Liver (tissue), 8 donors: ENCODE measurements at regions not wholly inside any gene's neighbourhood (a gene's known extent, or its start where the extent isn't known, plus 50 kb on each side); places are given as distances from the start of the nearest gene placed in this dataset.

Source experiments
- DNase-seq: peaks from one replicate; pipeline ENCODE4 v3.0.0-alpha.2; 2017; ENCODE audit warnings: low spot score
- H3K27ac ChIP-seq, 2 donors: one replicate each; pipeline ENCODE4 v1.7.0; 2013; ENCODE audit warnings: inconsistent platforms in 2 of 2, low read length in 2 of 2, control low read depth in 1 of 2, low read depth in 1 of 2, mild to moderate bottlenecking in 1 of 2
- H3K27me3 ChIP-seq, 4 donors: one replicate each; pipeline versions ENCODE4 v1.6.1 to v1.7.0; 2013; ENCODE audit warnings: low read length in 3 of 4, inconsistent platforms in 1 of 4, mild to moderate bottlenecking in 1 of 4, moderate library complexity in 1 of 4; ENCODE audit not compliant: control insufficient read depth in 4 of 4, insufficient read depth in 4 of 4
- H3K36me3 ChIP-seq, 4 donors: one replicate each; pipeline versions ENCODE4 v1.6.1 to v1.7.0; 2013; ENCODE audit warnings: low read length in 3 of 4, mild to moderate bottlenecking in 3 of 4, low read depth in 1 of 4, moderate library complexity in 1 of 4; ENCODE audit not compliant: control insufficient read depth in 4 of 4, insufficient read depth in 3 of 4
- H3K4me1 ChIP-seq, 4 donors: one replicate each; pipeline versions ENCODE4 v1.6.1 to v1.7.0; 2013; ENCODE audit warnings: low read length in 3 of 4, mild to moderate bottlenecking in 3 of 4, moderate library complexity in 1 of 4; ENCODE audit not compliant: control insufficient read depth in 4 of 4, insufficient read depth in 4 of 4
- H3K4me3 ChIP-seq, 3 donors: one replicate each; pipeline versions ENCODE4 v1.6.1 to v1.7.0; 2013; ENCODE audit warnings: low read length in 3 of 3, control low read depth in 1 of 3, low read depth in 1 of 3, mild to moderate bottlenecking in 1 of 3
- H3K9ac ChIP-seq, 2 donors: one replicate each; pipeline ENCODE4 v1.7.0; 2013; ENCODE audit warnings: low read length in 2 of 2, mild to moderate bottlenecking in 2 of 2, moderate library complexity in 2 of 2, control low read depth in 1 of 2, low read depth in 1 of 2
- H3K9me3 ChIP-seq, 4 donors: one replicate each; pipeline versions ENCODE4 v1.6.1 to v1.7.0; 2013; ENCODE audit warnings: low read length in 3 of 4; ENCODE audit not compliant: control insufficient read depth in 4 of 4
- EGR1 ChIP-seq, 2 donors: IDR thresholded peaks; 2 replicates each; pipeline ENCODE4 v1.6.1; 2016 to 2018; ENCODE audit warnings: antibody characterized with exemption in 2 of 2, low read depth in 2 of 2
- FOXA1 ChIP-seq: IDR thresholded peaks from 2 replicates; pipeline ENCODE4 v1.6.1; 2016; ENCODE audit warnings: antibody characterized with exemption
- FOXA2 ChIP-seq: IDR thresholded peaks from 2 replicates; pipeline ENCODE4 v1.6.1; 2016; ENCODE audit warnings: antibody characterized with exemption
- GABPA ChIP-seq, 2 donors: IDR thresholded peaks in 1 of 2; conservative IDR thresholded peaks in 1 of 2; 2 replicates each; pipeline ENCODE4 v1.6.1; 2016; ENCODE audit warnings: antibody characterized with exemption in 2 of 2, mild to moderate bottlenecking in 1 of 2, moderate library complexity in 1 of 2
- HNF4G ChIP-seq: IDR thresholded peaks from 2 replicates; pipeline ENCODE4 v1.6.1; 2016; ENCODE audit warnings: antibody characterized with exemption
- NR2F2 ChIP-seq: IDR thresholded peaks from 2 replicates; pipeline ENCODE4 v1.6.1; 2016; ENCODE audit warnings: antibody characterized with exemption
- RAD21 ChIP-seq, 2 donors: IDR thresholded peaks; 2 replicates each; pipeline ENCODE4 v1.6.1; 2016; ENCODE audit warnings: antibody characterized with exemption in 2 of 2, mild to moderate bottlenecking in 2 of 2
- RXRA ChIP-seq, 2 donors: IDR thresholded peaks; 2 replicates each; pipeline ENCODE4 v1.6.1; 2017 to 2018; ENCODE audit warnings: antibody characterized with exemption in 2 of 2, mild to moderate bottlenecking in 1 of 2
- TAF1 ChIP-seq: conservative IDR thresholded peaks from 2 replicates; pipeline ENCODE4 v1.6.1; 2016; ENCODE audit warnings: antibody characterized with exemption, mild to moderate bottlenecking
- YY1 ChIP-seq: IDR thresholded peaks from 2 replicates; pipeline ENCODE4 v1.6.1; 2016; ENCODE audit warnings: antibody characterized with exemption, mild to moderate bottlenecking
- WGBS: extraction: QIAGEN DNeasy Blood & Tissue Kit; methylation state at CpG from one replicate; pipeline ENCODE4 v1.1.7; 2013; 5-methylcytosine and 5-hydroxymethylcytosine counted together
- TF ChIP-seq, protein P1 (sequence below): IDR thresholded peaks from 2 replicates; pipeline ENCODE4 v1.6.1; 2016; ENCODE audit warnings: antibody characterized with exemption
- TF ChIP-seq, protein P2 (sequence below): fragments of 150-350 bp; IDR thresholded peaks from 2 replicates; pipeline ENCODE4 v1.5.1; 2017; ENCODE audit warnings: improper control_type of control experiment, low read depth, low read length; ENCODE audit not compliant: missing input control
- TF ChIP-seq, protein P3 (sequence below): IDR thresholded peaks from 2 replicates; pipeline ENCODE4 v1.6.1; 2016; ENCODE audit warnings: antibody characterized with exemption
- donor health status: healthy.
- donor health status: healthy.
- donor health status: healthy.
- donor health status: healthy.
- donor health status: healthy.

DNA sequence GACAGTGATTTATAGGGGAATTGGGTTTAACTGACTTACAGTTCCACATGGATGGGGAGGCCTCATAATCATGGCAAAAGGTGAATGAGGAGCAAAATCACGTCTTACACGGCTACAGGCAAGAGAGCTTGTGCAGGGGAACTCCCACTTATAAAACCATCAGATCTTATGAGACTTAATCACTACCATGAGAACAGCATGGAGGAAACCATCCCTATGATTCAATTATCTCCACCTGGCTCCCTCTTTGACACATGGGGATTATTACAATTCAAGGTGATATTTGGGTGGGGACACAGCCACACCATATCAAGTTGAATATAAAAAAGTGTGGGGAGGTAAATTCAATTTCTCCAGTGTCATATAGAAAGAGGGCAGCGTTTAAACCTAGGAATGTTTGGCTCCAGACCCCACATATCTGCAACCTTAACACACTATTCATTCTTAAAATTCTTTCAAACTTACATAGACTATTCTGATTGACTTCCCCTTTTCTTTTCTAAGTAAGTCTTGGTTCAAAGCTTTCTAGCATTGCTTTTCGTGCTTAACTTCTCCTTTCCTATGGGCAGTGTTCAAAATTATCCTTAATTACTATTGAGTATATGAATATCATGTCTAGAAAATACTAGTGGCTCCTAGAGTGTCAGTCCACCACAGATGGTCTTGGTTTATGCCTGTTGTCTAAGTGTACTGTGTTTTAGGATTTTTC, 446.7 kb upstream of the GBE1 start:
- no peaks in the 10 kb centered on the region for H3K4me1 ChIP-seq
- H3K27me3 ChIP-seq = no peaks in the 10 kb centered on the region
- H3K27ac ChIP-seq = no peak overlapping the region
- 42% methylated on average over 4 of the region's 4 CpGs for WGBS
- no peaks in the 10 kb centered on the region for H3K36me3 ChIP-seq
- peaks cover 0 to 4% (median 0%) of the 10 kb centered on the region in 4 donors for H3K9me3 ChIP-seq
- H3K9ac ChIP-seq = no peak overlapping the region
- no peak for DNase-seq
- no peak overlapping the region for H3K4me3 ChIP-seq
- TF ChIP-seq HNF4G = no peak
- TF ChIP-seq GABPA (IDR thresholded peaks at IDR 0.05 in 1 of 2, conservative IDR thresholded peaks at IDR 0.05 in 1 of 2) = no peak
- no peak for TF ChIP-seq EGR1 (IDR thresholded peaks at IDR 0.05; ENCODE audit: low read depth in 2 of 2)

DNA sequence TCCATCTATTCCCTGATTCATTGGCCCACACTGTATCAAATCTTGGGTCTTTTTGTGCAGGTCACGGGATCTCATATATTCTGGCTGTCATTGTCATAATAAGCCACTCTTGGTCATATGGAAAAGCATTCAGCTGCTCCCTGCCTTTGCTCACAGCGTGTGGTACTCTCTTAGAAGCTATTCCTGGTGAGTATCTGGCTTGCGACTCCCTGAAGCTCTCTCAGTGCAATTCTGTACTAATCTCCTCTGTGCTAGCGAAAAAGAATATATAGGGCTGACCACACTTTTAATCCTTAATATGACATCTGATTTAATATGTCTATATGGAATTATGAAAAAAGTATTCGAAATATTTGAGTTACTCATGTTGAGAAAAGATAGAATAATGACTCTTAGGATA, 440.8 kb upstream of the GBE1 start:
- H3K27ac ChIP-seq = no peak overlapping the region
- H3K9ac ChIP-seq = no peak overlapping the region
- no peaks in the 10 kb centered on the region for H3K9me3 ChIP-seq
- no peaks in the 10 kb centered on the region for H3K4me1 ChIP-seq
- no peaks in the 10 kb centered on the region for H3K36me3 ChIP-seq
- 73% methylated on average over 5 of the region's 5 CpGs for WGBS
- no peaks in the 10 kb centered on the region for H3K27me3 ChIP-seq
- DNase-seq = no peak
- TF ChIP-seq FOXA2 = no peak
- TF ChIP-seq, protein P1, sequence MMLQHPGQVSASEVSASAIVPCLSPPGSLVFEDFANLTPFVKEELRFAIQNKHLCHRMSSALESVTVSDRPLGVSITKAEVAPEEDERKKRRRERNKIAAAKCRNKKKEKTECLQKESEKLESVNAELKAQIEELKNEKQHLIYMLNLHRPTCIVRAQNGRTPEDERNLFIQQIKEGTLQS = no peak
- TF ChIP-seq, protein P2, sequence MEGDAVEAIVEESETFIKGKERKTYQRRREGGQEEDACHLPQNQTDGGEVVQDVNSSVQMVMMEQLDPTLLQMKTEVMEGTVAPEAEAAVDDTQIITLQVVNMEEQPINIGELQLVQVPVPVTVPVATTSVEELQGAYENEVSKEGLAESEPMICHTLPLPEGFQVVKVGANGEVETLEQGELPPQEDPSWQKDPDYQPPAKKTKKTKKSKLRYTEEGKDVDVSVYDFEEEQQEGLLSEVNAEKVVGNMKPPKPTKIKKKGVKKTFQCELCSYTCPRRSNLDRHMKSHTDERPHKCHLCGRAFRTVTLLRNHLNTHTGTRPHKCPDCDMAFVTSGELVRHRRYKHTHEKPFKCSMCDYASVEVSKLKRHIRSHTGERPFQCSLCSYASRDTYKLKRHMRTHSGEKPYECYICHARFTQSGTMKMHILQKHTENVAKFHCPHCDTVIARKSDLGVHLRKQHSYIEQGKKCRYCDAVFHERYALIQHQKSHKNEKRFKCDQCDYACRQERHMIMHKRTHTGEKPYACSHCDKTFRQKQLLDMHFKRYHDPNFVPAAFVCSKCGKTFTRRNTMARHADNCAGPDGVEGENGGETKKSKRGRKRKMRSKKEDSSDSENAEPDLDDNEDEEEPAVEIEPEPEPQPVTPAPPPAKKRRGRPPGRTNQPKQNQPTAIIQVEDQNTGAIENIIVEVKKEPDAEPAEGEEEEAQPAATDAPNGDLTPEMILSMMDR = no peak
- no peak for TF ChIP-seq GABPA (IDR thresholded peaks at IDR 0.05 in 1 of 2, conservative IDR thresholded peaks at IDR 0.05 in 1 of 2)
- TF ChIP-seq NR2F2 = no peak
- no peak for TF ChIP-seq YY1
- no peak for TF ChIP-seq RXRA (IDR thresholded peaks at IDR 0.05)
- TF ChIP-seq RAD21 (IDR thresholded peaks at IDR 0.05) = no peak
- TF ChIP-seq TAF1 = no peak
- TF ChIP-seq FOXA1 = no peak
- no peak overlapping the region for H3K4me3 ChIP-seq

DNA sequence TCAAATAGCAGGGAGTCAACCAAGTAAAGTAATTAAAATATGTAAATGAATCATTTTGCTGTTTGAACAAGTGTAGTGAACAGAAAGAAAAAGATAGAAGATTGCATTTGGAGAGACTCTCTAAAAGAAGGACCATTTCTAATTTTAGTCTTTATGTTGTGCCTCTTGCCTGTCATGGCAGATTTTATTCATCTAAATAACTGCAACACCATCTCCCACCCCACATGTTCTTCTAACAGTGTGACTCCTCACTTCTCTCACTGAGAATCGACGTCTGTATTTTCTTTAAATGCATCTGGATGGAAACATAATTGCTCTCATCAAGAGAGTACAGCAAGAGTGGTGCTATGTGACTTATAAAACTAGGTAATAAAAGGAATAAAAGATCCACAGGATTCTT, 439.9 kb upstream of the GBE1 start:
- H3K9me3 ChIP-seq = no peaks in the 10 kb centered on the region
- H3K4me1 ChIP-seq = no peaks in the 10 kb centered on the region
- DNase-seq = no peak
- TF ChIP-seq NR2F2 = no peak
- no peak for TF ChIP-seq FOXA1
- TF ChIP-seq, protein P3, sequence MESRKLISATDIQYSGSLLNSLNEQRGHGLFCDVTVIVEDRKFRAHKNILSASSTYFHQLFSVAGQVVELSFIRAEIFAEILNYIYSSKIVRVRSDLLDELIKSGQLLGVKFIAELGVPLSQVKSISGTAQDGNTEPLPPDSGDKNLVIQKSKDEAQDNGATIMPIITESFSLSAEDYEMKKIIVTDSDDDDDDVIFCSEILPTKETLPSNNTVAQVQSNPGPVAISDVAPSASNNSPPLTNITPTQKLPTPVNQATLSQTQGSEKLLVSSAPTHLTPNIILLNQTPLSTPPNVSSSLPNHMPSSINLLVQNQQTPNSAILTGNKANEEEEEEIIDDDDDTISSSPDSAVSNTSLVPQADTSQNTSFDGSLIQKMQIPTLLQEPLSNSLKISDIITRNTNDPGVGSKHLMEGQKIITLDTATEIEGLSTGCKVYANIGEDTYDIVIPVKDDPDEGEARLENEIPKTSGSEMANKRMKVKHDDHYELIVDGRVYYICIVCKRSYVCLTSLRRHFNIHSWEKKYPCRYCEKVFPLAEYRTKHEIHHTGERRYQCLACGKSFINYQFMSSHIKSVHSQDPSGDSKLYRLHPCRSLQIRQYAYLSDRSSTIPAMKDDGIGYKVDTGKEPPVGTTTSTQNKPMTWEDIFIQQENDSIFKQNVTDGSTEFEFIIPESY = no peak
- H3K9ac ChIP-seq = no peak overlapping the region
- no peaks in the 10 kb centered on the region for H3K27me3 ChIP-seq
- H3K27ac ChIP-seq = no peak overlapping the region
- no peaks in the 10 kb centered on the region for H3K36me3 ChIP-seq
- no peak overlapping the region for H3K4me3 ChIP-seq
- WGBS = 81% methylated on average over 2 of the region's 2 CpGs
